OCI-LY3 (cell line): ENCODE measurements at regions not wholly inside any gene's neighbourhood (a gene's known extent, or its start where the extent isn't known, plus 50 kb on each side); places are given as distances from the start of the nearest gene placed in this dataset.

Experiments
- H2AFZ ChIP-seq: fragments of 200-600, 300-600 bp; shearing (Covaris generic); 2 replicates; pipeline ENCODE4 v1.6.0; 2014; ENCODE audit warnings: antibody characterized with exemption, low read depth, low read length
- H3K27ac ChIP-seq: fragments of 200-600, 300-600 bp; sonication (generic); 2 replicates; pipeline ENCODE4 v1.5.1; 2014; ENCODE audit warnings: mild to moderate bottlenecking, low read length, moderate library complexity, mixed read lengths
- H3K27me3 ChIP-seq: fragments of 200-600, 300-600 bp; sonication (generic); 2 replicates; pipeline ENCODE4 v1.6.1; 2014; ENCODE audit warnings: low read depth, low read length, mixed read lengths
- H3K36me3 ChIP-seq: fragments of 200-600, 300-600 bp; sonication (generic); replicated peaks from 2 replicates; pipeline ENCODE3; 2014; ENCODE audit warnings: low read depth, low read length, mixed read lengths
- H3K4me1 ChIP-seq: fragments of 300-600, 200-600 bp; sonication (generic); 2 replicates; pipeline ENCODE4 v1.6.1; 2014; ENCODE audit warnings: low read length, mixed read lengths
- H3K4me2 ChIP-seq: fragments of 200-600, 300-600 bp; sonication (generic); 2 replicates; pipeline ENCODE4 v1.6.1; 2014; ENCODE audit warnings: low read length, mixed read lengths
- H3K4me3 ChIP-seq: fragments of 300-600, 200-600 bp; sonication (generic); 2 replicates; pipeline ENCODE4 v1.5.1; 2014; ENCODE audit warnings: antibody characterized with exemption, mild to moderate bottlenecking, low read length, moderate library complexity
- H3K79me2 ChIP-seq: fragments of 300-600, 200-600 bp; shearing (Covaris generic); 2 replicates; pipeline ENCODE4 v1.6.1; 2014; ENCODE audit warnings: mild to moderate bottlenecking, low read length, mixed read lengths
- H3K9ac ChIP-seq: fragments of 300-600, 200-600 bp; shearing (Covaris generic); 2 replicates; pipeline ENCODE4 v1.6.0; 2014; ENCODE audit warnings: mild to moderate bottlenecking, low read length, moderate library complexity
- H3K9me3 ChIP-seq: fragments of 200-600, 300-600 bp; shearing (Covaris generic); 2 replicates; pipeline ENCODE4 v1.6.1; 2014; ENCODE audit warnings: low read length, mixed read lengths; ENCODE audit not compliant: insufficient read depth
- H4K20me1 ChIP-seq: fragments of 200-600, 300-600 bp; sonication (generic); 2 replicates; pipeline ENCODE4 v1.6.1; 2016; ENCODE audit warnings: low read length, mixed read lengths; ENCODE audit not compliant: insufficient read depth
- CTCF ChIP-seq: fragments of 200-600, 300-600 bp; sonication (generic); IDR thresholded peaks from 2 replicates; pipeline ENCODE4 v1.5.1; 2014; ENCODE audit warnings: antibody characterized with exemption, low read length, low read depth
- EZH2phosphoT487 ChIP-seq: fragments of 200-600 bp; shearing (Covaris generic); IDR thresholded peaks from 2 replicates; pipeline ENCODE4 v1.6.1; 2018; ENCODE audit warnings: antibody characterized with exemption, mixed run types, low read depth

GRCh38 chr5:167804512-167805220, 486.8 kb upstream of the WWC1 start:
- H3K4me2 ChIP-seq: no peak overlapping the region
- H3K27me3 ChIP-seq: peaks cover 8% of the 10 kb centered on the region; the same call in 1 of the 2 replicates
- TF ChIP-seq EZH2phosphoT487 (no peak), CTCF (no peak)
- H3K4me3 ChIP-seq: no peak overlapping the region
- H3K4me1 ChIP-seq: no peaks in the 10 kb centered on the region
- H3K9me3 ChIP-seq: no peaks in the 10 kb centered on the region
- no peaks in the 10 kb centered on the region for H3K36me3 ChIP-seq
- no peak overlapping the region for H2AFZ ChIP-seq
- no peak overlapping the region for H3K9ac ChIP-seq
- H4K20me1 ChIP-seq: no peaks in the 10 kb centered on the region
- no peaks in the 10 kb centered on the region for H3K79me2 ChIP-seq
- H3K27ac ChIP-seq: no peak overlapping the region

GRCh38 chr5:167810573-167810972, 480.9 kb upstream of the WWC1 start:
- no peak overlapping the region for H2AFZ ChIP-seq
- no peak overlapping the region for H3K4me2 ChIP-seq
- H3K4me3 ChIP-seq: no peak overlapping the region
- H3K79me2 ChIP-seq: no peaks in the 10 kb centered on the region
- H4K20me1 ChIP-seq: no peaks in the 10 kb centered on the region
- TF ChIP-seq EZH2phosphoT487 (no peak), CTCF (no peak)
- no peak overlapping the region for H3K27ac ChIP-seq
- H3K4me1 ChIP-seq: no peaks in the 10 kb centered on the region
- peaks cover 3% of the 10 kb centered on the region; the same call in 1 of the 2 replicates for H3K27me3 ChIP-seq
- H3K36me3 ChIP-seq: no peaks in the 10 kb centered on the region
- no peak overlapping the region for H3K9ac ChIP-seq
- no peaks in the 10 kb centered on the region for H3K9me3 ChIP-seq

- Histone ChIP-seq H4K20me1 (no peaks in the 10 kb centered on the region), H3K4me3 (no peak overlapping the region), H3K4me1 (no peaks in the 10 kb centered on the region), H2AFZ (no peak overlapping the region), H3K36me3 (no peaks in the 10 kb centered on the region), H3K9ac (no peak overlapping the region), H3K4me2 (no peak overlapping the region), H3K9me3 (no peaks in the 10 kb centered on the region), H3K79me2 (no peaks in the 10 kb centered on the region), H3K27me3 (peaks cover 5% of the 10 kb centered on the region; the same call in 1 of the 2 replicates), H3K27ac (no peak overlapping the region)
- no peak for TF ChIP-seq CTCF
- TF ChIP-seq EZH2phosphoT487: no peak
These were observed 478.6 kb upstream of the WWC1 start for GRCh38 chr5:167812871-167813270.

- no peak overlapping the region for H3K27ac ChIP-seq
- H3K27me3 ChIP-seq: peaks cover 2% of the 10 kb centered on the region; the same call in 1 of the 2 replicates
- H3K79me2 ChIP-seq: no peaks in the 10 kb centered on the region
- no peak overlapping the region for H3K9ac ChIP-seq
- no peaks in the 10 kb centered on the region for H4K20me1 ChIP-seq
- no peak overlapping the region for H2AFZ ChIP-seq
- no peaks in the 10 kb centered on the region for H3K9me3 ChIP-seq
- TF ChIP-seq EZH2phosphoT487 (no peak), CTCF (no peak)
- no peak overlapping the region for H3K4me2 ChIP-seq
- H3K36me3 ChIP-seq: no peaks in the 10 kb centered on the region
- H3K4me3 ChIP-seq: no peak overlapping the region
- no peaks in the 10 kb centered on the region for H3K4me1 ChIP-seq
These were observed 478.1 kb upstream of the WWC1 start for GRCh38 chr5:167813389-167813788.
